PC-3 (cell line): ENCODE measurements at regions not wholly inside any gene's neighbourhood (a gene's known extent, or its start where the extent isn't known, plus 50 kb on each side); places are given as distances from the start of the nearest gene placed in this dataset.

Source experiments
- CTCF ChIP-seq: fragments of 300-600 bp; sonication (generic); conservative IDR thresholded peaks from 2 replicates; pipeline ENCODE4 v1.5.1; 2017; ENCODE audit warnings: antibody characterized with exemption, low read depth, mild to moderate bottlenecking, low read length
- EZH2 ChIP-seq: fragments of 300-600 bp; sonication (generic); IDR thresholded peaks from one replicate; pipeline ENCODE4 v1.6.1; 2017; ENCODE audit warnings: antibody characterized with exemption, mild to moderate bottlenecking, low read length; ENCODE audit not compliant: unreplicated experiment

GRCh38 chr13:23516190-23516589 lies 54.0 kb upstream of the TNFRSF19 start:
- TF ChIP-seq CTCF: no peak
- no peak for TF ChIP-seq EZH2
